Neural crest cell (in vitro differentiated cells): ENCODE measurements at regions not wholly inside any gene's neighbourhood (a gene's known extent, or its start where the extent isn't known, plus 50 kb on each side); places are given as distances from the start of the nearest gene placed in this dataset.

Source experiments
- DNase-seq: peaks from one replicate; pipeline ENCODE4 v3.0.0; 2021; ENCODE audit warnings: low read depth, mixed read lengths, low spot score
- H3K27ac Mint-ChIP-seq: one replicate; pipeline ENCODE4 v1.8.0; 2021; ENCODE audit warnings: mild to moderate bottlenecking, mixed read lengths; ENCODE audit not compliant: unreplicated experiment
- H3K27me3 Mint-ChIP-seq: 2 replicates; pipeline ENCODE4 v1.8.0; 2021; ENCODE audit warnings: low read depth, mild to moderate bottlenecking, mixed read lengths
- H3K36me3 Mint-ChIP-seq: 2 replicates; pipeline ENCODE4 v1.8.0; 2021; ENCODE audit warnings: low read depth, mild to moderate bottlenecking, mixed read lengths
- H3K4me1 Mint-ChIP-seq: 2 replicates; pipeline ENCODE4 v1.8.0; 2021; ENCODE audit warnings: mixed read lengths
- H3K4me3 Mint-ChIP-seq: one replicate; pipeline ENCODE4 v1.8.0; 2021; ENCODE audit warnings: mild to moderate bottlenecking, mixed read lengths
- H3K9me3 Mint-ChIP-seq: 2 replicates; pipeline ENCODE4 v1.8.0; 2021; ENCODE audit warnings: mixed read lengths
- TF ChIP-seq, protein P1 (sequence below): fragments of 200-600 bp; sonication (generic); conservative IDR thresholded peaks from 2 replicates; pipeline ENCODE4 v1.5.0; 2021; ENCODE audit warnings: antibody characterized with exemption, mild to moderate bottlenecking

DNA sequence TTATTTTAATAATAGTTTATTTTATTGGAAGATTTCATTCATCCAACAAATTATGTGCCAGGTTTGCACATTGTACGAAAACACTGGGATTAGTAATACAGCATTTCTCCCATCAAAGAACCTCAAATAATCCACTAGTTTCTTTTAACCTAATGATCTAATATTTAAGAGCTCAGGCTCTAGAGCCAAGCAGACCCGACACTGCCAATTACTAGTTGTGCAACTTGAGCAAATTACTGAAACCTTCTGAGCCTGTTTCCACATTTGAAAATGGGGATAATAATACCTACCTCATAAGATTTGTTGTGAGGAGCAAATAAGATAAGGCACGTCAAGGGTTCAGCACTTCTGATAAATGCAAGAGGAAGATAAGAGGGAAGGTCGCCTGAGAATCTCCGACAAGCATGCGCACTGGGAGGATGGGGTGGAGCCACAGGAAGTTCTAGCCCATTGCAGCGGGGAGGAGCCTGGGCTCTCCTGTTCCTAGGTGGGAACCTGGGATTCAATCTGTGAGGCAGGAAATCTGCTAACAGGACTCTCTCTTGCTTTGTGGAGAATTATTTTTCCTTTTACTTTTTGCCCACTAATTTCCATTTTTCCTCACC is 141.5 kb upstream of the SMAD1 start:
- H3K27ac Mint-ChIP-seq: no peak overlapping the region
- H3K4me1 Mint-ChIP-seq: no peaks in the 10 kb centered on the region
- no peaks in the 10 kb centered on the region for H3K9me3 Mint-ChIP-seq
- DNase-seq: no peak
- TF ChIP-seq, protein P1, sequence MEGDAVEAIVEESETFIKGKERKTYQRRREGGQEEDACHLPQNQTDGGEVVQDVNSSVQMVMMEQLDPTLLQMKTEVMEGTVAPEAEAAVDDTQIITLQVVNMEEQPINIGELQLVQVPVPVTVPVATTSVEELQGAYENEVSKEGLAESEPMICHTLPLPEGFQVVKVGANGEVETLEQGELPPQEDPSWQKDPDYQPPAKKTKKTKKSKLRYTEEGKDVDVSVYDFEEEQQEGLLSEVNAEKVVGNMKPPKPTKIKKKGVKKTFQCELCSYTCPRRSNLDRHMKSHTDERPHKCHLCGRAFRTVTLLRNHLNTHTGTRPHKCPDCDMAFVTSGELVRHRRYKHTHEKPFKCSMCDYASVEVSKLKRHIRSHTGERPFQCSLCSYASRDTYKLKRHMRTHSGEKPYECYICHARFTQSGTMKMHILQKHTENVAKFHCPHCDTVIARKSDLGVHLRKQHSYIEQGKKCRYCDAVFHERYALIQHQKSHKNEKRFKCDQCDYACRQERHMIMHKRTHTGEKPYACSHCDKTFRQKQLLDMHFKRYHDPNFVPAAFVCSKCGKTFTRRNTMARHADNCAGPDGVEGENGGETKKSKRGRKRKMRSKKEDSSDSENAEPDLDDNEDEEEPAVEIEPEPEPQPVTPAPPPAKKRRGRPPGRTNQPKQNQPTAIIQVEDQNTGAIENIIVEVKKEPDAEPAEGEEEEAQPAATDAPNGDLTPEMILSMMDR: no peak
- H3K4me3 Mint-ChIP-seq: no peak overlapping the region
- H3K36me3 Mint-ChIP-seq: no peaks in the 10 kb centered on the region
- H3K27me3 Mint-ChIP-seq: no peaks in the 10 kb centered on the region

DNA sequence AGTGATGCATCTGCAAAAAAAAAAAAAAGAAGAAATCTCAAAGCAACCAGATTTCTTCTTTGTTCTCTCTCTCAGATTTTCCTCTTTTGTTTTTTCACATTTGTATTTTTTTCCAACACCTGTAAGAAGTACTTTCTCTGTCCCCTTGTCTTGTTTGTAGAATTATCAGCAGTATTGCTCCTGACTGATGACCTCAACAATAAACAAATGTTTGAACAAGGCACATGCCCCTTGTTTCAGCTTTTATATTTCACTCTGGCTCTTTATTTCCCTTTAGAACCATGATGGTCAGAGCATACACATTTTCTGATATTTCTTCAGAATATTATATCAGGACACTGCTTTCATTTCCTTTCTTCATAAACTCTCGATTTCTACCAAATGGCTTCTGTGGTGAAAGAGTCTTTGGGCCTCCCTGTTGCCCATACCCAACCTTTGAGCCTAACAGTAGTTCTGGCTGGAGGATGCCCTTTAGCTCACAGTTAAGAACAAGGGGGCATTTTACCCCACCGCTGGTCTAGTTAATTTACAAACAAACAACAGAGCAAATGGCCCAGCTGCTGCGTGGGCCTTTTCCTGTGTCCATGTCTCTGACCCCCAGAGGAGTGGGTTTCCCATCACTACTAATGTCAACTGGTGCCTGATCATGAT is 142.5 kb upstream of the SMAD1 start:
- Mint-ChIP-seq H3K27me3 (no peaks in the 10 kb centered on the region), H3K27ac (no peak overlapping the region), H3K4me3 (no peak overlapping the region), H3K4me1 (no peaks in the 10 kb centered on the region), H3K9me3 (no peaks in the 10 kb centered on the region), H3K36me3 (no peaks in the 10 kb centered on the region)
- TF ChIP-seq, protein P1: no peak
- no peak for DNase-seq

DNA sequence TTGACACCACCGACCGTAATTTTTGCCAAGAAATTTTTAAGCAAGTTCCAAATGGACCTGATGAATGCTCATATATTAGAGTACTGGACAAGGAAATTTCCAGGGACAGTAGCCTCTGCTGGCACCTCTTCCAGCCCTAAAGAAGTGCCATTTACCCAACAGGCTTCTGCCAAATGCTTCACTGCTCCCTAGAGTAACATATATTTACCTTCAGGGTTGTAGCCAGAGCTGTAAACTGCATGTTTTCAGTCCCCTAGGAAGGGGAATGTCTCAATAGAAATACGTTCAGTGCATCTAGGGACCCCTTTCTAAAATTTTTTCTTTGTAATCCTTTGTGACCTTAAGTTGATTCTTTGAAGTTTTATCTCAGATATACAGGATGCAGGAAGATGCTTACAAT is 143.1 kb upstream of the SMAD1 start:
- TF ChIP-seq, protein P1: no peak
- Mint-ChIP-seq H3K27ac (no peak overlapping the region), H3K9me3 (no peaks in the 10 kb centered on the region), H3K4me1 (no peaks in the 10 kb centered on the region), H3K36me3 (no peaks in the 10 kb centered on the region), H3K4me3 (no peak overlapping the region), H3K27me3 (no peaks in the 10 kb centered on the region)
- DNase-seq: no peak

GRCh38 chr4:145337391-145337790 is 144.3 kb upstream of the SMAD1 start:
- no peaks in the 10 kb centered on the region for H3K9me3 Mint-ChIP-seq
- DNase-seq: no peak
- no peaks in the 10 kb centered on the region for H3K36me3 Mint-ChIP-seq
- H3K4me1 Mint-ChIP-seq: no peaks in the 10 kb centered on the region
- H3K4me3 Mint-ChIP-seq: no peak overlapping the region
- no peak overlapping the region for H3K27ac Mint-ChIP-seq
- TF ChIP-seq, protein P1: no peak
- H3K27me3 Mint-ChIP-seq: no peaks in the 10 kb centered on the region

GRCh38 chr4:145333786-145334185 is 147.9 kb upstream of the SMAD1 start:
- H3K9me3 Mint-ChIP-seq: no peaks in the 10 kb centered on the region
- no peak overlapping the region for H3K27ac Mint-ChIP-seq
- DNase-seq: no peak
- H3K36me3 Mint-ChIP-seq: no peaks in the 10 kb centered on the region
- no peaks in the 10 kb centered on the region for H3K27me3 Mint-ChIP-seq
- no peaks in the 10 kb centered on the region for H3K4me1 Mint-ChIP-seq
- H3K4me3 Mint-ChIP-seq: no peak overlapping the region
- TF ChIP-seq, protein P1: no peak
